ENCODE measurements at regions not wholly inside any gene's neighbourhood (a gene's known extent, or its start where the extent isn't known, plus 50 kb on each side); places are given as distances from the start of the nearest gene placed in this dataset.

DNA sequence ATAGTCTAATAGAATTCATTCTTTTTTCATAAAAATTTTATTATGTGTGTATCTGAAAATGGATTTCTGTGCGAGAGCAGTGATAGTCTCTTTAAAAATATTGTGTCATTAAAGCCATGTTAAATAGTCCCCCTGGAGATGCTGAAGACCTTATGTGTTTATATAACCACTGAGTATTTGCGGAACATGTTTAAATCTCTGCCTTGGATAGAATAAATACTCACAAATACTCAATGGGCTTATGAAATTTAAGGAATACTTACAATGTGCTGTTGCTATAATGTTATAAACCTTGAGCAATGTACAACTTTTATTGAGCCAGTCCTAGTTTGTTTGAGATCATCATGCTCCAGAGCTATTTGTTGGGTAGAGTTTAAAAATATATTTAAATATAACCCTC, 226.0 kb downstream of the SNAPC1 start:
- DNase-seq (ENCODE audit: low read depth), result no peak
- in situ Hi-C loops (cut with HindIII; ENCODE audit: low pct_unique_long_range_greater_than_20kb, low sequenced_read_pairs), result no loop called here

DNA sequence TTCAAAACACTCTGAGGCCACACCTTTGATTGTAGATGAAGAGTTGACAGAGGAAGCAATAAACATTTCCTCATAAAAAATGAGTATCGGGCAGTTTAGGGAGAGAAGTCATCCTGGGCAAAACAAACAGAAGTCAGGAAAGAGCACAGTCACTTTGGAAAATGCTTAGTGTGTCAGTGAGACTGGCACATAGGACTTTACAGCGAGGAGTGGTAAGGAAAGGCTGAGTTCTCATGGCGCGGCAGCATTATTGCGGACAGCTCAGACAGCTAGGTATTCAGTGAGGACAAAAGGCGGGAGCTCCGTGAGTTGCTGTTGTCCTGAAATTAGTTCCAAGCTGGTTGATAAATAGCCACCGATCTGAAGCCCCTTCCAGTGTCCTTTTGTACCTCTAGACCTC, 229.9 kb downstream of the SNAPC1 start:
- in situ Hi-C loops (cut with HindIII; ENCODE audit: low pct_unique_long_range_greater_than_20kb, low sequenced_read_pairs), result no loop called here
- DNase-seq (ENCODE audit: low read depth), result no peak

DNA sequence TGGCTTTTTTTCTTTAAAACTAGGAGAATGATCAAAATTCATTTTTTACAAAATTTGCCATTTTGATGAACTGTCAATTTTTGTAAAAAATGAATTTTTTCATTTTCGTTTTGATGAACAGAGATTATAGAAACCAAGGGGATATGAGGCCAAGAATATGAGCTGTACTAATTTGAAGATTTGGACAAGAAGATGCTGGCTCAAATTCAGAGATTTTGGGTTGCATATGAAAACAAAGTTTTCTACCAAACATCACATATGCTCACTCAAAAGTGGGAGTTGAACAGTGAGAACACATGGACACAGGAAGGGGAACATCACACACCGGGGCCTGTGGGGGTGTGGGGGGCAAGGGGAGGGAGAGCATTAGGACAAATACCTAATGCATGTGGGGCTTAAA, 230.7 kb downstream of the SNAPC1 start:
- no peak for DNase-seq (ENCODE audit: low read depth)
- in situ Hi-C loops (cut with HindIII; ENCODE audit: low pct_unique_long_range_greater_than_20kb, low sequenced_read_pairs), result no loop called here

DNA sequence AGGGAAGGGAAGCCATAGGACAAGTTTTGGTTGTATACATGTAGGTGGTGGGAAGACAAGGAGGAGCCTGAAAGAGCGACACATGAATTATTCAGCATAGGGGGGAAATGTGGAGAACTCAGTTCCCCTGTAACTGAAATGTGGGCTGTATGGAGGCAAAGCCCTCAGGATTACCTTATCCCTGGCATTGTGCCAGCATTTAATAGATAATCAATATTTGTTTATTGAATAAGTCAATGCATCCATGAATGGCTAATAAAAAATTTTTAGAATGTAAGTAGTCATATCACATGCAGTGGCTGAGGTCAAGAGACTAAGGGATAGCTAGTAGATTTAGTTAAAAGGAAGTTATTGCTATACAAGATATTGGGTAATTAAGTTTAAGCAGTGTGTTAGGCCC, 232.4 kb downstream of the SNAPC1 start:
- in situ Hi-C loops (cut with HindIII; ENCODE audit: low pct_unique_long_range_greater_than_20kb, low sequenced_read_pairs), result no loop called here
- no peak for DNase-seq (ENCODE audit: low read depth)

DNA sequence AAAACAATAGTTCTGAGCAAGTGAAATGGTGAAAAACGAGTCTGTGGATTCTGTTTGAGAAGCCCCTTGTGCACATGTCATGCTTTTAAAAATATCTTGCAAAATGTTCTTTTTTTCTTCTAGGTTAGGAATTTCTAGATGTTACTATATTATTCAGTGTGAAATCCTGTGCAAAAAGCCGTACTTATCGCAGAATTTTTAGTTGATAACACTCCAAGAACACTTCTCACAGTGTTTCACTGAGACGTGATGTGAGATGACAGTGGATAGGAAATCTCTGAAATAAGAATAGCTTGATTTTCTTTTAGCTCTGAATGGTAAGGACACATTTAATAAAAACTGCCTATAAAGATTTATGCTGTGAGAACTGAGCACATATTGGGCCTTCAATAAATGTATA, 234.5 kb downstream of the SNAPC1 start:
- DNase-seq (ENCODE audit: low read depth), result no peak
- in situ Hi-C loops (cut with HindIII; ENCODE audit: low pct_unique_long_range_greater_than_20kb, low sequenced_read_pairs), result no loop called here

DNA sequence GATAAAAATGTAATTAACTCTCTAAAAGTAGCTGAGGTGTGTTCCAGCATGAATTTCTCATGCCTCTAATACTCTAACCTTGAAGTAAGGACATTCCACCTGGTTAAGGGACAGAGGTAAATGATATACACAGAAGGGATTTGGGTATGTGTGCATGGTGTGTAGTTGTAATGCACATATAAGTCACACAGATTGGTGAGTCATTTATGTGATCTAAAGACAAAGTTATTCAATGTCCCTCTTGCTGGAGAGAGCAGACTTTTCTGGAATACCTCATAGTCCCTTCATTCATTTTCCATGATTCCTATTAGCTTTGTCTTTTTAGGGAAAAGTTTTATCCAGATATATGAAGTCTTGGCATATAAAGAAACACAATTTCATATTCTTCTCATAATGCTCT, 234.9 kb downstream of the SNAPC1 start:
- in situ Hi-C loops (cut with HindIII; ENCODE audit: low pct_unique_long_range_greater_than_20kb, low sequenced_read_pairs), result no loop called here
- DNase-seq (ENCODE audit: low read depth), result no peak

DNA sequence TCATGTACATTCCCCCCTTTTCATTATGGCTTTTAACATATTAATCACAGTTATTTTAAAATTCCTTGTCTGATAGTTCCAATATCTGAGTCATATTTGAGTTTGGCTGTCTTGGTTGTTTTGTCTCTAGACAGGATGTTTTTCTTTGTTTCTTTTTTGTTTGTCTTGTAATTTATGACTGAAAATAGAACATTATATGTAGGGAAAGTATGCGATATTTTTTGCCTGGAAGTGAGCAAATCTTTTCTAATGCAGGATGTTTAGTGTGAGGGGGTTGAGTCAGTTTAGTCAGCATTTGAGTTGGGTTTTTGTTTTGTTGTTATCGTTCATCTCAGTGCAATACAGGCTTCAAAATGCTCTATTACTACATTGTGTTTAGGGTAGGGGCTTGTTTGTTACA, 239.7 kb downstream of the SNAPC1 start:
- in situ Hi-C loops (cut with HindIII; ENCODE audit: low pct_unique_long_range_greater_than_20kb, low sequenced_read_pairs), result no loop called here
- DNase-seq (ENCODE audit: low read depth), result no peak

DNA sequence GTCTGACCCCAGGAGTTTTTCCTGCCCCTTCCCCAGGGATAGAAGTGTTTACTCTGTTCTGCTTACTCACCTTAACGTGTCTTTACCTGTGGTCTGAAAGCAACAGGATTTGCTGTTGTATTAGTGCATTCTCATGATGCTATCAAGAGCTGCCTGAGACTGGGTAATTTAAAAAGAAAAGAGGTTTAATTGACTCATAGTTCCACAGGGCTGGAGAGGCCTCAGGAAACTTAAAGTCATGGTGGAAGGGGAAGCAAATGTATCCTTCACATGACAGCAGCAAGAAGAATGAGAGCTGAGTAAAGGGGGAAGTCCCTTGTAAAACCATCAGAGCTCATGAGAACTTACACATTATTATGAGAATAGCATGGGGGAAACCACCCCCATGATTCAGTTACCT, 240.4 kb downstream of the SNAPC1 start:
- in situ Hi-C loops (cut with HindIII; ENCODE audit: low pct_unique_long_range_greater_than_20kb, low sequenced_read_pairs), result no loop called here
- no peak for DNase-seq (ENCODE audit: low read depth)

DNA sequence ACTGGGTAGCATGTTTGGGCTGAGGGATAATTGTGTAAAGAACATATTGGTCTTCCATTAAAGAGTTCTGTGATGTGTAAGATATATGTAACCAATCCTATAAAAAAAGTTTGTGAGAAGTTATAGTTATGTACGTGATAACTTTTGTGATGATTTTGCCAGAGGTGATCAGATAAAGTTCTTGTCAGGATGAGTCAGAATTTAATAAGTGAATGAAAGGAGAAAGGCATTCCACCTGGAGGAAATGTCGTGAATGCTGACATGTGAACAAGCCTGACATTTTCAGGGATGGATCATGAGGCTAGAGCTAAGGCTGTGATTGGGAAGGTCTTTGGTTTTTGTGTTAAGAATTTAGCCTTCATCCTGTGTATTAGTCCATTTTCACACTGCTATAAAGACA, 241.5 kb downstream of the SNAPC1 start:
- DNase-seq (ENCODE audit: low read depth), result no peak

DNA sequence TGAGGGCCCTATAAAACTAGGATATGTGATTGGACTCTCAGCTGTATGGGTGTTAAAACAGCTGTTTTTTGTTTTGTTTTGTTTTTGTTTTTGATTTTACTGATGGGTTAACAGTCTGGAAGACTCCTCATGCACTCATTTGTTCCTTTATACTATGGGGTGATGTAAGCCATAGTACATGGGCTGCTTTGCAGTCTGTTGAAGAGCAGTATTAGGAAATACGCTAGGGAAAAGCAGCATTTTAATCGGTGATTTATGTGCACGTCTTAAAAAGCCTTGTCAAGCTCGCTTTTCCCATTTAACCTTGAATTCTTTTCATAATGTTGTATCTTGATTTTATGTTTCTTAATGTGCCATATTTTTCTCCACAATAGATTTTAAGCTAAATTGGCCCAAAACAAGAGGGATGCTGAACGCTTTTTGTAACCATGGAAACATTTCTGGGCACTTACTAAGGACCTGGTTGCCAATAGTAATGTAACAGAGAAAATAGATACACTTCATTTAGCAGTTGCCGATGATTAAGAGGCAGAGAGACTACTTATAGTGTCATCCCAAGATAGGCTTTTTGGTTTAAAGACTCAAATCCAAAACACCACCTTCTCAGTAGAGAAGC, 244.0 kb downstream of the SNAPC1 start:
- in situ Hi-C loops (cut with HindIII; ENCODE audit: low pct_unique_long_range_greater_than_20kb, low sequenced_read_pairs), result no loop called here
- DNase-seq (ENCODE audit: low read depth), result no peak

More for the DNA sequence above, 241.5 kb downstream of the SNAPC1 start:
- in situ Hi-C loops (cut with HindIII; ENCODE audit: low pct_unique_long_range_greater_than_20kb, low sequenced_read_pairs), result no loop called here

DNA sequence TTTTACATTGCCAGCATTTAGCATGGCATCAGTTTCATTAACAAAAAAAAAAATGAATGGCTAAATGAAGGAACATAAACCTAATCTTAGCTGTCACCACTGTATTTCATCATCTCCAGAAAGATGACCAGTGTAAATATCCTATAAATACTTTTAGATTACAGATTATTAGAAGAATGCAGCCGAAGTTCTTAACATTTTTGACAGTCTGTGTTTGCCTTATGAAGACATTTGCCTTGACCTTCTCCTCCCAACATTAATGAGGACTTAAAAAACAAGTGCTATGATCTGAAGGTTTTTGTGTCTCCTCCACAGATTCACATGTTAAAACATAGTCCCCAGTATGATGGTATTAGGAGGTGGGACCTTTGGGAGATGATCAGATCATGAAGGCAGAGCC, 253.0 kb downstream of the SNAPC1 start:
- in situ Hi-C loops (cut with HindIII; ENCODE audit: low pct_unique_long_range_greater_than_20kb, low sequenced_read_pairs), result no loop called here

DNA sequence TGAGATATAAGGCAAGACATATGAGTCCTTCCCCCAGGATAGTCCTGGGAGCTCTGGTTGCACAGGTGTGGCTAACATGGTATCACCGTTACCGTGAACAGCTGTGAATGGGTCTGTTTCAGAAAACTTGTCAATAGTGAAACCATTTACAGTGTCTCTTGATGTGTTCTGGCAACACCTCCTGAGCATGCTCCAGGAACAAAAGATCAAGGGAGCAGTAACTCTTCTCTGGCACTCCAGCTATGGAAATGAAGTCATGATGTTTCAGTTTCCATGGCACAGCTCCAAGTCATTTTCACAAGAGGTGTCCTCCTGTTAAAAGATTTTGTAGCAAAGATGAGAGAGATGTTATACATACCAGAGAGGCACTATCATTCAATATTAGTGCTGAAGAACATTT, 253.7 kb downstream of the SNAPC1 start:
- no peak for DNase-seq (ENCODE audit: low read depth)
- in situ Hi-C loops (cut with HindIII; ENCODE audit: low pct_unique_long_range_greater_than_20kb, low sequenced_read_pairs), result no loop called here

More for the DNA sequence above, 253.0 kb downstream of the SNAPC1 start:
- no peak for DNase-seq (ENCODE audit: low read depth)

DNA sequence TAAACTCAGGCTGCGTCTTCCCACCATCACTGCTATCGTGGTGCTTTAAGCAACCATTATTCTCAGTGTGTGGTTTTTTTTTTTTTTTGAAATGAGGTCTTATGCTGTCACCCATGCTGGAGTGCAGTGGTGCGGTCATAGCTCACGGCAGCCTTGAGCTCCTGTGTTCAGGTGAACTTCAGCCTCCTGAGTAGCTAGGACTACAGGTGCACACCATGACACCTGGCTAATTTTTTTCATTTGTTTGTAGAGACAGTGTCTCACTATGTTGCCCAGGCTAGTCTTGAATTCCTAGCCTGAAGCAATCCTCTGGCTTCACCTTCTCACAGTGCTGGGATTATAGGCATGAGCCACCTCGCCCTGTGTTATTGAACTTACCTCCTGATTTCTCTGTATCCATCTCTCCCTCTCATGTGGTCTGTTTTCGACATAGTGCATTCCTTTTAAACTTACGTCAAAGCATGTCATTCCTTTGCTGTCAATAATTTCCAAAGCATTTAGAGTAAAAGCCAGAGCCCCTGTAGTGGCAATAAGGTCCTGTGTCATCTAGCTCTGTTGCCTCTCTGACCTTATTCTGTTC, 255.5 kb downstream of the SNAPC1 start:
- DNase-seq (ENCODE audit: low read depth), result no peak
- in situ Hi-C loops (cut with HindIII; ENCODE audit: low pct_unique_long_range_greater_than_20kb, low sequenced_read_pairs), result no loop called here

DNA sequence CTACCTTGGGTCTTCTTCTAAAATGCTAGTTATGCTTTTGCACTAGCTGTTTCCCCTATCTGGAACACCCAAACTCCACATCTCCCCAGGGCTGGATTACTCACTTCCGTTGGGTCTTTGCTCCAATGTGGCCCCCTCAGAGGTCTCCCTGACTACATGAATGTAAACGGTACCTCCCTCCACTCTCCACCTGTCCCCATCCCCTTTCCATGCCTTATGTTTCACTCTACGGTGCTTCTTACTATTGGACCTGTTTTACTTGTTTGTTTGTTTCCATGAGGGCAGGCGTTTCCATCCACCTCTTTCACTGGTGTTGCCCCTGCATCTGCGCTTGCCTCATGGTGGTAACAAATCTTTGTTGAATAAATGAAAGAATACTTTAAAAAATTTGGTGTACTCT, 256.4 kb downstream of the SNAPC1 start:
- in situ Hi-C loops (cut with HindIII; ENCODE audit: low pct_unique_long_range_greater_than_20kb, low sequenced_read_pairs), result no loop called here
- DNase-seq (ENCODE audit: low read depth), result no peak

DNA sequence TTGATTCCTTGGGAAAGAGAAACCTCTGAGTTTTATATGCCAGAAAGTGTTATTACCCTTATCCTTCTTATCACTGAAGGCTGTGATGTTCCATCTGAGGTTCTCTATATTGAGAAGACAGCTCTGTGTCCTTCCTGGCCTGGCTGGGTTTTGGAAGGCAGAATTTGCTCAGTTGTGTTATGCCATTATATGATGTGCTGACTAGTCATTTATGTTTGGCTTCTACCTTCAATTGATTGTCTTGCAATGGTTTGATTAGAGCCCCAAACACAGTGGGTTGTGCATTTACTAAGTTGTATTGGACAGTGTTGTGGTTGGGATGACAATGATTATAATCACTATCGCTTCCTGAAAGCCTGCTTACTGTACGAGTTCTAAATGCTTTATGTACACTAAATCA, 265.7 kb downstream of the SNAPC1 start:
- no peak for DNase-seq (ENCODE audit: low read depth)
- in situ Hi-C loops (cut with HindIII; ENCODE audit: low pct_unique_long_range_greater_than_20kb, low sequenced_read_pairs), result no loop called here

DNA sequence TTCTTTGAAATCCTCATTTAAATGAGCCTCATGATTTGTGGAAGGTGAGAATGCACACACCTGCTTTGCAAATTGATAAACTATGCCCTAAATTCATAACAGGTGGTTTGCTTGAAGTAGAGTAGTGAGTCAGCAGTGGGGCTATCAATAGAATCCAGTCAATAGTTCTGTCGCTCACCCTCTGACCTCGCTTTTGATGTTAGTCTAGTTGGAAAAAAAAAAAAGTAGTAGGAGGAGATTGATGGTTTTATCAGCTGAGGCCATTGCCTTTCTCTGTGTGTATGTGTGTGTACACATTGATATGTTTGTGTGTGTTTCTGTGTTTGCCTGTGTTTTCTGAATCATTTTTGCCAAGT, 267.3 kb downstream of the SNAPC1 start:
- in situ Hi-C loops (cut with HindIII; ENCODE audit: low pct_unique_long_range_greater_than_20kb, low sequenced_read_pairs), result no loop called here
- no peak for DNase-seq (ENCODE audit: low read depth)

DNA sequence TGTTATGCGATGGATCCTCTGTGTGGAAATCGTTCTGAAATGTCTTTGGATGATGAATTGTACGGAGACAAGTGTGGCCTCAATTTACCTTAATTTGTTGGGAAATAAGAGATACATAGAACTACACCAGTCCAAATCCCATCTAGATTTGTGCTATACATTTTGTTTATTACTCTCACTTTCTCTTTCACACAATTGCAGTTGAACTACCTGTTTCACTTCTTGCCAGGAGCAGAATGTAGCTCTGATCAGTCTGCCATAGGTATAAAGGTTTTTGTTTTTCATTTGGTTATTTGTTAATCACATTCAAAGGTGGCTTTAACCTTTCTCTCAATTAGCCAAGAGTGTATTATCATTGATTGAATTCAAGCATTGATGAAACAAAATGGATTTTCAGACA, 268.2 kb downstream of the SNAPC1 start:
- DNase-seq (ENCODE audit: low read depth), result no peak
- in situ Hi-C loops (cut with HindIII; ENCODE audit: low pct_unique_long_range_greater_than_20kb, low sequenced_read_pairs), result no loop called here

DNA sequence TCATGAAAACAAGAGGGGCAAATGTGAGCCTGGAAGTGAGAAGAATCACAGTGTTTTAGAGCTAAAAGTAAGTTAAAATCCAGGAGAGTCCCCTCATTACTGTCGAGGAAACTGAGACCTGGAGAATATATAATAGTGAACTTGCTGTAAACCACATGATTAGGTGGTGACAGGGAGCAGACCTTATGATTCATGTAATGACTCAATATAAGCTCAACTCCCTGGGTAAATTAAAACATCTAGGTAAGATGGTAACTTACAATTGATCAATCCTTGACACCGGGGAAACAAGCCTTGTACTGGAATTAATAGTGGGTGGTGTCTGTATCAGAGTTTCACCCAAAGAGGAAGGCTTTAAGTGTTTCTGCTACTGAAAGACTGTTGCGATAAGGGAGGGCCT, 269.3 kb downstream of the SNAPC1 start:
- in situ Hi-C loops (cut with HindIII; ENCODE audit: low pct_unique_long_range_greater_than_20kb, low sequenced_read_pairs), result no loop called here
- DNase-seq (ENCODE audit: low read depth), result no peak

DNA sequence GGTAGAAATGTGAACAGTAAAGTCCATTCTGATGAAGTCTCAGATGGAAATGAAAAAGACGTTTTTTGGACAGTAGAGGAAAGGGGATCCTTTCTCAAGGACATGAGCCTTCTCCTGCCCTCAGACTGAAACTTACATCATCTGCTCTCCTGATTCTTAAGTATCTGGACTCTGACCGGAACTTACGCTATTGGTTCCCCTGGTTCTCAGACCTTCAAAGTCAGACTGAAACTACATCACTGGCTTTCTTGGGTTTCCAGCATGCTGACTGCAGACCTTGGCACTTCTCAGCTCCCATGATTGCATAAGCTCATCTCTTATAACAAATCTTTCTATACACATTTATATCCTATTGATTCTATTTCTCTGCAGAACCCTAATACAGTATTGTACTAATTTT, 291.0 kb downstream of the SNAPC1 start:
- in situ Hi-C loops (cut with HindIII; ENCODE audit: low pct_unique_long_range_greater_than_20kb, low sequenced_read_pairs), result no loop called here

DNA sequence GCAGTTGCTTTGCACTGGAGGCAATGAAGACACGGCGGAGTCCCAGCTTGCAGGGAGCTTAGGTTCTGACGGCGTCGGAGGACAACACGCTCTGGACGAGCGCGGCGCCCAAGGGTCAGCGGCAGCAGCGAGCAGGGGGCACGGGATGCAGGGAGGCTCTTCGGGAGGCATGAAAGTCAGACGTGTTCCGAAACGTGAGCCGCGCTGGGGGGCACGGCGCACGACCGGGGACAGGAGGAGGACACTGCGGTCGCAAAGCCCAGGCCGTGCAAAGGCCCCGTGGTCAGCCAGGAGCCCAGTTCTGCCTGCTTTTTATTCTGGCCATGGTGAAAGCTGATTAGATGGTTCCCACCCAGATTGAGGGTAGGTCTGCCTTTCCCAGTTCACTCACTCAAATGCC, 294.6 kb downstream of the SNAPC1 start:
- in situ Hi-C loops (cut with HindIII; ENCODE audit: low pct_unique_long_range_greater_than_20kb, low sequenced_read_pairs), result no loop called here
- DNase-seq (ENCODE audit: low read depth), result no peak

More for the DNA sequence above, 291.0 kb downstream of the SNAPC1 start:
- no peak for DNase-seq (ENCODE audit: low read depth)

DNA sequence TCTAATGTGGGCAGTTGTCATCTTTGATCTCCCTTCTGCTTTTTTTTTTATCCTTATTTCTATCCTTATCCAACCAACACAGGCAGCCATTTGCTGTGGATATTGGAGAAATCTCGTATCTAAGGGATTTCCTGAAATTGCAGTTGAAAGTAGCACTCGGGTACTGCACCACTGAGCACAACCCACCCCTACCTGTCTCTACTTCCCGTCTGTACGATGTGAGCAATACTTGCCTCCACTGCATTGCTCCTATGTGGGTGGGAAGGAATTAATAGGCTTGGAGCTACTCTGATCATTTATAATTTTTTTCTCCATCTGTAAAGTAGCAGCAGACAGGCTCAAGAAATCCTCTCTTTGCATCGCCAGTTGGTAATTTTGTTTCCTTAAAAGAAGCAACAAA, 300.4 kb downstream of the SNAPC1 start:
- DNase-seq (ENCODE audit: low read depth), result no peak
- in situ Hi-C loops (cut with HindIII; ENCODE audit: low pct_unique_long_range_greater_than_20kb, low sequenced_read_pairs), result no loop called here
